Upper lobe of left lung (tissue), 4 donors: ENCODE measurements at regions not wholly inside any gene's neighbourhood (a gene's known extent, or its start where the extent isn't known, plus 50 kb on each side); places are given as distances from the start of the nearest gene placed in this dataset.
"Not testable (repeated sequence)": the region's sequence is repeated elsewhere in the genome, so short reads cannot be mapped to it uniquely, and the experiment has no call there.

Experiments used
- EP300 ChIP-seq, 4 donors: sonication (generic); formaldehyde crosslinking; IDR thresholded peaks; one replicate each; pipeline ENCODE4 v1.5.1; 2017; ENCODE audit warnings: antibody characterized with exemption in 4 of 4, control low read depth in 2 of 4
- POLR2AphosphoS5 ChIP-seq, 2 donors: sonication (generic); formaldehyde crosslinking; IDR thresholded peaks; one replicate each; pipeline ENCODE4 v1.5.1; 2017; ENCODE audit warnings: antibody characterized with exemption in 2 of 2
- TF ChIP-seq, protein P1 (sequence below), 6 experiments: fragments of 450-650 bp in 4 of 6; fragments of 200-600 bp in 2 of 6; sonication (generic) in 2 of 6; IDR thresholded peaks; one replicate each; pipeline ENCODE4 v1.5.1; 2016 to 2019; ENCODE audit warnings: antibody characterized with exemption in 6 of 6

DNA sequence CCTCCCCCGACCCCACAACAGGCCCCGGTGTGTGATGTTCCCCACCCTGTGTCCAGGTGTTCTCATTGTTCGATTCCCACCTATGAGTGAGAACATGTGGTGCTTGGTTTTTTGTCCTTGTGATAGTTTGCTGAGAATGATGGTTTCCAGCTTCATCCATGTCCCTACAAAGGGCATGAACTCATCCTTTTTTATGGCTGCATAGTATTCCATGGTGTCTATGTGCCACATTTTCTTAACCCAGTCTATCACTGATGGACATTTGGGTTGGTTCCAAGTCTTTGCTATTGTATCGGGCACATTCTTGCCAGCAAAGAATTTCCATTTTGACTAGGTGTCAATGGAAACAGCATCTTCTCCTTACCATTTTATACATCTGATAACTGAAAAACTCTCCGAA lies 152.1 kb upstream of the IRF2BP2 start:
- not testable (repeated sequence) for TF ChIP-seq POLR2AphosphoS5, EP300 (IDR thresholded peaks at IDR 0.05)
- TF ChIP-seq, protein P1, sequence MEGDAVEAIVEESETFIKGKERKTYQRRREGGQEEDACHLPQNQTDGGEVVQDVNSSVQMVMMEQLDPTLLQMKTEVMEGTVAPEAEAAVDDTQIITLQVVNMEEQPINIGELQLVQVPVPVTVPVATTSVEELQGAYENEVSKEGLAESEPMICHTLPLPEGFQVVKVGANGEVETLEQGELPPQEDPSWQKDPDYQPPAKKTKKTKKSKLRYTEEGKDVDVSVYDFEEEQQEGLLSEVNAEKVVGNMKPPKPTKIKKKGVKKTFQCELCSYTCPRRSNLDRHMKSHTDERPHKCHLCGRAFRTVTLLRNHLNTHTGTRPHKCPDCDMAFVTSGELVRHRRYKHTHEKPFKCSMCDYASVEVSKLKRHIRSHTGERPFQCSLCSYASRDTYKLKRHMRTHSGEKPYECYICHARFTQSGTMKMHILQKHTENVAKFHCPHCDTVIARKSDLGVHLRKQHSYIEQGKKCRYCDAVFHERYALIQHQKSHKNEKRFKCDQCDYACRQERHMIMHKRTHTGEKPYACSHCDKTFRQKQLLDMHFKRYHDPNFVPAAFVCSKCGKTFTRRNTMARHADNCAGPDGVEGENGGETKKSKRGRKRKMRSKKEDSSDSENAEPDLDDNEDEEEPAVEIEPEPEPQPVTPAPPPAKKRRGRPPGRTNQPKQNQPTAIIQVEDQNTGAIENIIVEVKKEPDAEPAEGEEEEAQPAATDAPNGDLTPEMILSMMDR (IDR thresholded peaks at IDR 0.05), result not testable (repeated sequence)
